CD4-positive, CD25-positive, alpha-beta regulatory T cell (primary cell): ENCODE measurements at regions not wholly inside any gene's neighbourhood (a gene's known extent, or its start where the extent isn't known, plus 50 kb on each side); places are given as distances from the start of the nearest gene placed in this dataset.

Experiments used
- ATAC-seq, 2 donors: fragments of 150-1000 bp; cut with Tn5 transposase; one replicate each; pipeline ENCODE4 v1.10.0; 2021; ENCODE audit warnings: low read depth in 2 of 2, moderate number of reproducible peaks in 2 of 2, moderate library complexity in 1 of 2
- DNase-seq, 3 donors: peaks; one replicate each; pipeline versions ENCODE4 v3.0.0 to v3.0.0-alpha.2; 2012 to 2022; ENCODE audit warnings: mixed read lengths in 1 of 3
- H3K27ac ChIP-seq: one replicate; pipeline ENCODE4 v1.7.0; 2013; ENCODE audit warnings: mild to moderate bottlenecking, low read length; ENCODE audit not compliant: insufficient read depth, poor library complexity, severe bottlenecking
- H3K27me3 ChIP-seq: one replicate; pipeline ENCODE4 v1.7.0; 2013; ENCODE audit warnings: low read length; ENCODE audit not compliant: control insufficient read depth, insufficient read depth
- H3K36me3 ChIP-seq: one replicate; pipeline ENCODE4 v1.7.0; 2013; ENCODE audit warnings: mild to moderate bottlenecking, low read length, moderate library complexity; ENCODE audit not compliant: control insufficient read depth, insufficient read depth
- H3K4me1 ChIP-seq: 2 replicates; pipeline ENCODE4 v1.7.0; 2013; ENCODE audit warnings: mild to moderate bottlenecking, low read length; ENCODE audit not compliant: insufficient read depth, control insufficient read depth, poor library complexity, severe bottlenecking
- H3K4me3 ChIP-seq: one replicate; pipeline ENCODE4 v1.7.0; 2013; ENCODE audit warnings: low read depth, mild to moderate bottlenecking, low read length, moderate library complexity
- H3K9me3 ChIP-seq, 2 experiments: 1 replicate in 1 of 2; 2 replicates in 1 of 2; pipeline ENCODE4 v1.7.0; 2013; ENCODE audit warnings: low read length in 2 of 2, mild to moderate bottlenecking in 1 of 2, moderate library complexity in 1 of 2; ENCODE audit not compliant: control insufficient read depth in 2 of 2
- H3K27ac Mint-ChIP-seq, 3 donors: one replicate each; pipeline ENCODE4 v1.8.0; 2020 to 2022; ENCODE audit warnings: mild to moderate bottlenecking in 3 of 3, mixed read lengths in 3 of 3, moderate library complexity in 2 of 3
- H3K27me3 Mint-ChIP-seq: one replicate; pipeline ENCODE4 v1.8.0; 2022; ENCODE audit warnings: mild to moderate bottlenecking, mixed read lengths
- H3K36me3 Mint-ChIP-seq: one replicate; pipeline ENCODE4 v1.8.0; 2020; ENCODE audit warnings: mixed read lengths
- H3K4me1 Mint-ChIP-seq, 4 donors: one replicate each; pipeline ENCODE4 v1.8.0; 2020 to 2022; ENCODE audit warnings: mixed read lengths in 4 of 4, mild to moderate bottlenecking in 1 of 4
- H3K4me3 Mint-ChIP-seq, 4 donors: one replicate each; pipeline ENCODE4 v1.8.0; 2020 to 2022; ENCODE audit warnings: mild to moderate bottlenecking in 4 of 4, mixed read lengths in 4 of 4, moderate library complexity in 3 of 4
- H3K9me3 Mint-ChIP-seq, 7 donors: one replicate each; pipeline ENCODE4 v1.8.0; 2020 to 2022; ENCODE audit warnings: mixed read lengths in 7 of 7, mild to moderate bottlenecking in 3 of 7, moderate library complexity in 2 of 7

DNA sequence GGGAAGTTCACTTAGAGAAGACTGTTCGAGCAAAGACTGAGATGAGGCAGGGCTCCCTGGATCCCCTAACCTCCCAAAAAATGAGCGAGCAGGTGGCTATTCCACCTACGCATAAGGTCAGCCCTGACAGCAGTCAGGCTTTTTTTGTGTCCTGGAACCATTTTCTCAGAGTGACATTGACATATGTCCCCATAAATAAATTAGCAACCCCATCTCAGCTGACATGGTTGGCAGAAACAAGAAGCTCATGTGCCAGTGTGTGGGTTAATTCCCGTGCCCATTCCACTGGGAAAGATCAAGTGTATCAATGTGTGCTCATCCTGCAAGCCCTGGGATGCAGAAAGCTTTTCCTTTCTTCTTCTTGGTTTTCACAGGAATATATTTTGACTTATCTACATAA lies 740.4 kb upstream of the CELF4 start:
- peaks cover 2 to 13% (median 5%) of the 10 kb centered on the region in 7 donors for H3K9me3 Mint-ChIP-seq
- H3K27ac Mint-ChIP-seq: no peak overlapping the region
- H3K27me3 Mint-ChIP-seq: no peaks in the 10 kb centered on the region
- DNase-seq (no peak), ATAC-seq (no peak)
- no peaks in the 10 kb centered on the region for H3K4me1 Mint-ChIP-seq
- H3K36me3 ChIP-seq: no peaks in the 10 kb centered on the region
- H3K27ac ChIP-seq: no peak overlapping the region
- no peaks in the 10 kb centered on the region for H3K27me3 ChIP-seq
- no peaks in the 10 kb centered on the region for H3K4me1 ChIP-seq
- H3K4me3 Mint-ChIP-seq: no peak overlapping the region
- no peaks in the 10 kb centered on the region for H3K9me3 ChIP-seq
- H3K4me3 ChIP-seq: no peak overlapping the region
- no peaks in the 10 kb centered on the region for H3K36me3 Mint-ChIP-seq

DNA sequence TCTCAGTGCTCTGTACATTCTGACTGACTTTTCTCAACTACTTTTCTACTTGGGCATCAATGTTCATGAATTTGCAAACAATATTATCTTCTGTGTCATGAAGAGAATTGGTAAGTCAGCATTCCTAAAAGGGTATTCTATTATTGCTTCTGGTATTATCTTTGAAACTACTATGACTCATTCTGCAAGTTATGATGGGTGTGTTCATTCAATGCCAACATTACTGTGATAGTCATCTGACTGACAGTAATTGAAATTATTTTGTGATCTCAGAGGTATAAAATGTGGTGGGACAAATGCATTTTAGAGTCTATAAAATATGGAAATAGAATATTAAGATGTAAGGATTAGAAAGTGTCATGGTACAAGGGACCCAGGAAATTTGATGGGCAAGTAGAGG lies 736.0 kb upstream of the CELF4 start:
- H3K4me1 ChIP-seq: no peaks in the 10 kb centered on the region
- ATAC-seq: no peak
- H3K27ac ChIP-seq: no peak overlapping the region
- Mint-ChIP-seq H3K4me1 (no peaks in the 10 kb centered on the region), H3K27ac (no peak overlapping the region), H3K4me3 (no peak overlapping the region), H3K27me3 (no peaks in the 10 kb centered on the region), H3K9me3 (peaks cover 0 to 12% (median 5%) of the 10 kb centered on the region in 7 donors), H3K36me3 (no peaks in the 10 kb centered on the region)
- no peaks in the 10 kb centered on the region for H3K9me3 ChIP-seq
- H3K36me3 ChIP-seq: no peaks in the 10 kb centered on the region
- no peaks in the 10 kb centered on the region for H3K27me3 ChIP-seq
- no peak for DNase-seq
- no peak overlapping the region for H3K4me3 ChIP-seq

DNA sequence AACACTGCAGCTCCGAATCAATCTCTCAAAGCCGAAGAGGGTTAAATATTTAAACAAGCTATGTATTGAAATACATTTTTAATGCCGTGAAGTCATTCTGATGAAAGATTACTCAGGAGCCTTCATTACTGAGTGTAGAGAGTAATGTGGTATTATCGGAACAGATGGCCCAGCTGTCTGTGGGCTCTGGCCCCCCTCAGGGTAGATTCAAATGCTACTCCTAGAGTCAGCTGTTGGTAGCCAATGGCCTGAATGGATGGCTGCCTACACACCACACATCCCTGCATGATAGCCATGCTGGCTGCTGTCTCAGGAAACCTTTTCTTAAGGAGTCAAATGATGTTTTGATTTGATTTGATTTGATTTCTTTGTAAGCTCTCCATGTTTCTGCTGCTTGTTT lies 732.3 kb upstream of the CELF4 start:
- Mint-ChIP-seq H3K27me3 (no peaks in the 10 kb centered on the region), H3K27ac (no peak overlapping the region), H3K4me1 (no peaks in the 10 kb centered on the region), H3K36me3 (no peaks in the 10 kb centered on the region), H3K9me3 (peaks cover 1 to 25% (median 5%) of the 10 kb centered on the region in 7 donors), H3K4me3 (no peak overlapping the region)
- no peak for ATAC-seq
- no peak overlapping the region for H3K27ac ChIP-seq
- DNase-seq: no peak
- H3K4me3 ChIP-seq: no peak overlapping the region
- no peaks in the 10 kb centered on the region for H3K36me3 ChIP-seq
- H3K4me1 ChIP-seq: no peaks in the 10 kb centered on the region
- no peaks in the 10 kb centered on the region for H3K27me3 ChIP-seq
- H3K9me3 ChIP-seq: no peaks in the 10 kb centered on the region

DNA sequence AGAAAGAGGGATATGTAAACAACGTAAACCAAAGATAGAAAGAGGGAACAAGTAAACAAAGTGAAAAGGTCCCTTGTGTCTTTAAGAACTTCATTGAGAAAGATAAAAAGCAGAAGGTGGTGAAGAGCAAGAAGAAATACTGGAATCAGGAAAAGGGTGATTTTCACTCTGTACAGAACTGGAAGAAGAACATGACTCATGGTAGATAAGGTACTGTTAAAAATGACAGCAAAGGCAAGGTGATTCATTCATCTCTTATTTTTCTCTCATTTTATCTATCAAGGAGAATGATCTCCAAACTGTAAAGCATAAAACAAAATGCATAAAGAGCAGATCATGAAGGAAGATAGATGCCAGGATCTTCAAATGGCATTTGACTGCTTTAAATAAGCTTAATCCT lies 724.6 kb upstream of the CELF4 start:
- no peak overlapping the region for H3K4me3 Mint-ChIP-seq
- no peaks in the 10 kb centered on the region for H3K36me3 Mint-ChIP-seq
- H3K27ac Mint-ChIP-seq: no peak overlapping the region

DNA sequence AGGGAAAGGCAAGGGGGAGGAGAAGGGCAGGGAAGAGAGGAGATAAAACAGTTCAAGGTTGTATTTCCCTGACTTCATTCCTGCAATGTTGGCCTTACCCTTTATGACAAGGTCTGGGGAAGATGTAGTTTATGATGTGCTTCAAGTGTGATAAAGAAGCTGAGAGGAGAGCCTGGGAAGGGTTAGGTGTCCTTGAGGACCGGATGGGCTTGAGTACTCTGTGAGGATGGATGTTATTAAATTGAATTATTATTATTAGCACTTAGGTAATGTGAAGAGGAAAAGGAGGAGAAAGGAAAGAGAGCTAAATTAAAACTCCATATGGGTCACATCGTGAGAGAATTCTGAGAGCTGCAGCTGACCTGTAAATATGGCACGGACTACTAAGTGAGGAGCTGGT lies 719.4 kb upstream of the CELF4 start:
- DNase-seq: no peak
- H3K36me3 Mint-ChIP-seq: no peaks in the 10 kb centered on the region
- peaks cover 2 to 19% (median 7%) of the 10 kb centered on the region in 7 donors for H3K9me3 Mint-ChIP-seq
- no peaks in the 10 kb centered on the region for H3K36me3 ChIP-seq
- no peaks in the 10 kb centered on the region for H3K4me1 Mint-ChIP-seq
- no peaks in the 10 kb centered on the region for H3K27me3 Mint-ChIP-seq
- no peak for ATAC-seq
- no peak overlapping the region for H3K4me3 Mint-ChIP-seq
- no peaks in the 10 kb centered on the region for H3K9me3 ChIP-seq
- H3K4me3 ChIP-seq: no peak overlapping the region
- no peak overlapping the region for H3K27ac Mint-ChIP-seq
- H3K27ac ChIP-seq: no peak overlapping the region
- no peaks in the 10 kb centered on the region for H3K4me1 ChIP-seq
- no peaks in the 10 kb centered on the region for H3K27me3 ChIP-seq

More for the DNA sequence above, 724.6 kb upstream of the CELF4 start:
- DNase-seq: no peak
- no peaks in the 10 kb centered on the region for H3K27me3 ChIP-seq
- H3K4me1 ChIP-seq: no peaks in the 10 kb centered on the region
- H3K4me1 Mint-ChIP-seq: no peaks in the 10 kb centered on the region
- H3K4me3 ChIP-seq: no peak overlapping the region
- H3K36me3 ChIP-seq: no peaks in the 10 kb centered on the region
- H3K9me3 ChIP-seq: no peaks in the 10 kb centered on the region
- H3K27ac ChIP-seq: no peak overlapping the region
- ATAC-seq: no peak
- peaks cover 0 to 12% (median 5%) of the 10 kb centered on the region in 7 donors for H3K9me3 Mint-ChIP-seq
- no peaks in the 10 kb centered on the region for H3K27me3 Mint-ChIP-seq

DNA sequence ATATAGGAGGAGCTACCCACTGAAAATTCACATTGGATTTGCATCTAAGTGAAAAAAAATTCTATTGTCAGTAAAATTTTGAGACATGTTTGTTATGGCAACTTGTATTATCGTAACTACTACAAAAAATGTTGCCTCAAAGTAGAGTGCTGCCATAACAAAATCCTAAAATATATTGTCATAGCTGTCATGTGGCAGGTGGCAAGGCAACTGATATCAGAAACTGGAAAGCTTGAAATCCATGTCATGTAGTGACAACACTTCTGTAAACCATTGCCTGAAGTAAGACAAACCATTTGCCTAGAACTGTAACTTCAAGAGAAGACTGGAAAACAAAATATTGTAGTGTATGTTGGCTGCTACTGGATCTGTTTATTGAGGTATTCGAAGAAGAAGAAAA lies 697.5 kb upstream of the CELF4 start:
- no peaks in the 10 kb centered on the region for H3K36me3 ChIP-seq
- Mint-ChIP-seq H3K9me3 (peaks cover 0 to 11% (median 4%) of the 10 kb centered on the region in 7 donors), H3K36me3 (no peaks in the 10 kb centered on the region), H3K4me1 (no peaks in the 10 kb centered on the region), H3K27me3 (no peaks in the 10 kb centered on the region), H3K4me3 (no peak overlapping the region), H3K27ac (no peak overlapping the region)
- H3K9me3 ChIP-seq: no peaks in the 10 kb centered on the region
- ATAC-seq (no peak), DNase-seq (no peak)
- H3K4me1 ChIP-seq: no peaks in the 10 kb centered on the region
- H3K4me3 ChIP-seq: no peak overlapping the region
- H3K27me3 ChIP-seq: no peaks in the 10 kb centered on the region
- H3K27ac ChIP-seq: no peak overlapping the region

DNA sequence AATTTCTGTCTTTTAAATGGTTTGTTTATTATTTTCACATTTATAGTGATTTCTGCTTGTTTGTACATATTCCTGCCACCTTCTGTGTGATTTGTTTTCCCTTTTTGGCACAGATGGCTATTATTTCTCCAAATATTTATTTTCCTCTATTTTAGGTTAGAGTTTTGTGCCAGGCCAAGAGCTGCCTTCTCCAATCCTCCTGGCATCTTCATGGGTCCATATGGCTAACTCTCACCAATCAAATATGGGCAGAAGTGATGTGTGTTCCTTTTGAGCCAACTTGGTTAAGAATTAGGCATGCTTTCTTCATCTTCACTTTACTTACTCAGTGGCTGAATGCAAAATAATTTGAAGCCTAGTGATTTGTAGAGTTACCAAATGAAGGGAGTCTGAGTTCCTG lies 697.1 kb upstream of the CELF4 start:
- no peaks in the 10 kb centered on the region for H3K4me1 Mint-ChIP-seq

DNA sequence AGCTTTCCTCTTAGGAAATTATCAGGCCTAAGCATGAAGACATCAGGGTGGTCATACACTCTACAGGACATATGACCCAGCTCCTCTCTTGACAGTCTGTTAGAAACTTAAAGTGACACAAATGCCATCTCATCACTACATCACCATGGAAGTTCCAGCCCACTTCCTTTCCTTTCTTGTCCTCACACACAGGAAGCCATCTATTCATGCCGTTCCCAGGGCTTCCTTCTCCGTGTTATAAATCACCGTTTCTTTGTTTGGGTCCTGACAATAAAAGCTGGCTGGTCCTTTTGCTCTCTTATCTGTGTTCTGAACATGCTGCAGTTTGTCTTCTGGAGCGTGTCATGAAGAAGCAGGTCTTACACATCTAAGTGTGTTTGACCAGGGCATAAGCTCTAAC lies 692.1 kb upstream of the CELF4 start:
- no peak overlapping the region for H3K4me3 ChIP-seq
- ATAC-seq (no peak), DNase-seq (no peak)
- H3K4me1 Mint-ChIP-seq: no peaks in the 10 kb centered on the region
- H3K4me1 ChIP-seq: no peaks in the 10 kb centered on the region
- H3K36me3 Mint-ChIP-seq: no peaks in the 10 kb centered on the region
- H3K27ac Mint-ChIP-seq: no peak overlapping the region
- no peaks in the 10 kb centered on the region for H3K9me3 ChIP-seq
- H3K4me3 Mint-ChIP-seq: no peak overlapping the region
- H3K36me3 ChIP-seq: no peaks in the 10 kb centered on the region
- no peaks in the 10 kb centered on the region for H3K27me3 Mint-ChIP-seq
- H3K9me3 Mint-ChIP-seq: peaks cover 0 to 11% (median 8%) of the 10 kb centered on the region in 7 donors
- no peaks in the 10 kb centered on the region for H3K27me3 ChIP-seq
- no peak overlapping the region for H3K27ac ChIP-seq

More for the DNA sequence above, 697.1 kb upstream of the CELF4 start:
- no peaks in the 10 kb centered on the region for H3K9me3 ChIP-seq
- no peaks in the 10 kb centered on the region for H3K36me3 ChIP-seq
- H3K9me3 Mint-ChIP-seq: peaks cover 0 to 7% (median 3%) of the 10 kb centered on the region in 7 donors
- ATAC-seq (no peak), DNase-seq (no peak)
- no peak overlapping the region for H3K4me3 Mint-ChIP-seq
- H3K4me3 ChIP-seq: no peak overlapping the region
- no peaks in the 10 kb centered on the region for H3K27me3 ChIP-seq
- no peak overlapping the region for H3K27ac Mint-ChIP-seq
- H3K27ac ChIP-seq: no peak overlapping the region
- no peaks in the 10 kb centered on the region for H3K36me3 Mint-ChIP-seq
- no peaks in the 10 kb centered on the region for H3K27me3 Mint-ChIP-seq
- no peaks in the 10 kb centered on the region for H3K4me1 ChIP-seq
